AG09309 (cell line): ENCODE measurements at regions not wholly inside any gene's neighbourhood (a gene's known extent, or its start where the extent isn't known, plus 50 kb on each side); places are given as distances from the start of the nearest gene placed in this dataset.

Experiments used
- DNase-seq: peaks from one replicate; pipeline ENCODE4 v3.0.0-alpha.2; 2010; ENCODE audit warnings: low read depth
- H3K4me3 ChIP-seq: 2 replicates; pipeline ENCODE4 v1.5.1; 2011; ENCODE audit warnings: mild to moderate bottlenecking, low read depth, low read length, moderate library complexity; ENCODE audit not compliant: control insufficient read depth
- CTCF ChIP-seq: IDR thresholded peaks from 2 replicates; pipeline ENCODE4 v1.5.1; 2011; ENCODE audit warnings: mild to moderate bottlenecking, low read depth, low read length, inconsistent platforms; ENCODE audit not compliant: insufficient read depth, control insufficient read depth; ENCODE audit errors: missing control alignments

DNA sequence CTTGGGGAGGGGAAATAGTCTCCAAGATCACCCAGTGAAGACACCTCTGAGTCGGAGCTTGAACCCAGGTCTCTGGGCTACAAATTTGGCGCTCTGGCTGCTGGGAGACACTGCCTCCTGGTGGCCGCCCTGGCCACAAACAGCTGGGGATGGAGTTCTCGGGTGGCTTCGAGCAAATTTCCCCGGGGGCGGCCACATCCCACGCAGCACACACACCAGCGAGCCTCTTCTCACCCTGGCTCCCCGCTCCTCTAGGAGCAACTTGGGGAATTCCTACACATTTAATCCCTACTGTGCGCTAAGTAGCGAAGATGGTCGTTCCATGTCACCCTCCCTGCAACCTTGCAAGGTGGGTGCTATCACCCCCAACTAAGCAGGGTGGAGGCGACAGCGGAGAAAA is 66.2 kb upstream of the BEGAIN start:
- TF ChIP-seq CTCF, result peak; percentile 49
- DNase-seq, result no peak

DNA sequence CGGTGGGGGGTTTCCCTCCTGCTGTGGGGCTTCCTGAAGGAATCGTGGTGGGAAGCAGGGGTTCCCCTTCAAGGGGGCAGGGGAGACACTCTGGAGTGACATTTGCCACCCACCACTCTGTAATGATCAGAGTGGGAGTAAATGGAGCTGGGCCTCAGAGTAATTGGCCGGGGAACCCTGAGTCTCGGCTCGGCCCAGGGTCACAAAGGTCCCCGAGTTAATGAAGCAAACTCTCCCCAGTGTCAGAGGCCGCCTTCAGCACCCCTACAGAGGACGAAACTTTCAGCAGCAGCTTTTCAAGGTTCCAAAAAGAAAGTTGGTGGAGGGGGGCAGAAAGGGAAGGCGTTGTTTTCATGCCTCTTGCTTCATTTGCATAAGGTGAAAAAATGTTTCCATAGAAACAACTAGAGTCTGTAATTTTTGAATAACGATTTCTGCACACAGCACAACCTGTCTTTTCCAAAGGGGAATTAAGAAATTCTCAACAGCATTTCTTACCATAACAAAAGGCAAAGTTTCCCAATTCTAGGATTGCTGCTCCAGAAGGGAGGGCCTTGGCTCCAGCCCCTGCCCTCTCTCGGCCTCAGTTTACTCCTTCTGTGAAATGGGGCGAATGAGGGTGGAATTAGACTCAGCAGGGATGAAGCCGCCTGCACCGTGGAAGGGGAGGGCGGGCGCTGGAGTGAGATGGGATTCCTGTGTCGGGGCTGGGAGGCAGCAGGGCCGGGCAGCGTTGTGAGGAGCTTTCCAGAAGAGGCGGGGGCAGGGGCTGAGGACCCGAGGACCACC is 67.0 kb upstream of the BEGAIN start:
- DNase-seq, result no peak
- no peak for TF ChIP-seq CTCF
- H3K4me3 ChIP-seq, result no peak overlapping the region

More for the DNA sequence above, 66.2 kb upstream of the BEGAIN start:
- H3K4me3 ChIP-seq, result no peak overlapping the region

GRCh38 chr14:100654814-100655740 is 67.9 kb upstream of the BEGAIN start:
- DNase-seq, result no peak
- no peak overlapping the region for H3K4me3 ChIP-seq
- peak; percentile 54 for TF ChIP-seq CTCF

DNA sequence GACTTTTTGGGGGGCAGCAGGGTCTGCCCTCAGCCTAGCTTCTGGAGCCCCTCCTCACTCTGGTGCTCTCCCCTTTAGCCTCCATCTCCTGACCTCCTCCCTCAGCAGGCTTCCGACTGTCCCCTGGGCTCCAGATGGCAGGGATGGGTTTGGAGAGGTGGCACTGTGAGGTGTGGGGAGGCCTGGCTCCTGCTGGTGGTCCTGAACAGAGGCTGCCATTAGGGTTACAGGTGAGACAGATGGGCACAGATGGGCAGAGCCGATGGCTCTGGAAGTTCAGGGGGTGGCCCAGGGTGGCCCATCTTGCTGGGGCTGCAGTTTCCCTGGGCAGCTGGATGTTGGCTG is 68.5 kb upstream of the BEGAIN start:
- no peak overlapping the region for H3K4me3 ChIP-seq
- no peak for DNase-seq
- TF ChIP-seq CTCF, result no peak

- TF ChIP-seq CTCF, result no peak
- no peak overlapping the region for H3K4me3 ChIP-seq
- no peak for DNase-seq
Observed at GRCh38 chr14:100656996-100657395, 69.7 kb upstream of the DLK1 start.

- TF ChIP-seq CTCF, result no peak
- no peak overlapping the region for H3K4me3 ChIP-seq
- DNase-seq, result no peak
Observed at GRCh38 chr14:100657780-100658179, 68.9 kb upstream of the DLK1 start.
